ENCODE measurements at regions not wholly inside any gene's neighbourhood (a gene's known extent, or its start where the extent isn't known, plus 50 kb on each side); places are given as distances from the start of the nearest gene placed in this dataset.

DNA sequence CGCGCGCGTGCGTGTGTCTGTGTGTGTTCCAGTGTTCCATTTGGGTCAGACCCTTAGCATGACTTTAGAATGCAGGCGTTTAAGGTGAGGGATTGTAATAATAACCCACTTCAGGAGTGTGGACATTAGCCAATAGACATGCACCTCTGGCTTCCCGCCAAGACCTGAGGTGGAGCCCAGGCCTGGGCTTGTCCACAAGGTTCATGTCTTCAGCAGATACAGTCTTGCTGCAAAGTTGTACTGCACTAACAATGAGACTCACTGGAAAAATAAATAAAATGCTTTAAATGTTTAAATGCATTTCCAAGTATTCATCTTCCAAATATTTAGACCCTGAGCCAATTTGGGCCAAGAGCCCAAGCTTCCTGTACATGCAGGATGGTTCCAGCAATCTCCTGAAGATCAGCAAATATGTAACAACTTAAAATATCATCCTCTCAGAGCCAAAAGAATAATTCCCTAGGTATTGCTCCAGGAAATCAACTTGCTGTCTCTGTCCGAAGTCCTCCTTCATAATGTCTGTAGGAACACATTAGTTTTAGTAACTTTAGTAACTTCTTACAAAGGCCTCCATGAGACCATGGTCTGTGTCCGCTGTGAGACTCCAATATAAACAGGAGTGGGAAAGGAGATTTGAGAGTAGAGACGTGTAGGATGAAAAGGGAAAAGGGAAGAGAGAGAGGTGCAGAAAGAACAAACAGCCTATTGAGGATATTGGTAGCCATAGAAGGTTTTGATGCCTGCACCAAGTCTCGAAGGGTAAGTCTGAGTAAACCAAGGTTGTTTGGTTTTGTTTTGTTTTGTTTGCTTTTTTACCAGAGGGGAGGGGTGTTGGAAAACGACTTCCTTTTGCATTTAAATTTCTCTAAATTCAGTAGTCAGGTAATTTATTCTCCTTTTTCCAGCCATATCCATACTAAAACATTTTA is 98.5 kb upstream of the KLF3 start:
- TF ChIP-seq, protein P1, sequence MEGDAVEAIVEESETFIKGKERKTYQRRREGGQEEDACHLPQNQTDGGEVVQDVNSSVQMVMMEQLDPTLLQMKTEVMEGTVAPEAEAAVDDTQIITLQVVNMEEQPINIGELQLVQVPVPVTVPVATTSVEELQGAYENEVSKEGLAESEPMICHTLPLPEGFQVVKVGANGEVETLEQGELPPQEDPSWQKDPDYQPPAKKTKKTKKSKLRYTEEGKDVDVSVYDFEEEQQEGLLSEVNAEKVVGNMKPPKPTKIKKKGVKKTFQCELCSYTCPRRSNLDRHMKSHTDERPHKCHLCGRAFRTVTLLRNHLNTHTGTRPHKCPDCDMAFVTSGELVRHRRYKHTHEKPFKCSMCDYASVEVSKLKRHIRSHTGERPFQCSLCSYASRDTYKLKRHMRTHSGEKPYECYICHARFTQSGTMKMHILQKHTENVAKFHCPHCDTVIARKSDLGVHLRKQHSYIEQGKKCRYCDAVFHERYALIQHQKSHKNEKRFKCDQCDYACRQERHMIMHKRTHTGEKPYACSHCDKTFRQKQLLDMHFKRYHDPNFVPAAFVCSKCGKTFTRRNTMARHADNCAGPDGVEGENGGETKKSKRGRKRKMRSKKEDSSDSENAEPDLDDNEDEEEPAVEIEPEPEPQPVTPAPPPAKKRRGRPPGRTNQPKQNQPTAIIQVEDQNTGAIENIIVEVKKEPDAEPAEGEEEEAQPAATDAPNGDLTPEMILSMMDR (IDR thresholded peaks at IDR 0.05; ENCODE audit: borderline replicate concordance, extremely low read depth, insufficient read depth) = no peak

DNA sequence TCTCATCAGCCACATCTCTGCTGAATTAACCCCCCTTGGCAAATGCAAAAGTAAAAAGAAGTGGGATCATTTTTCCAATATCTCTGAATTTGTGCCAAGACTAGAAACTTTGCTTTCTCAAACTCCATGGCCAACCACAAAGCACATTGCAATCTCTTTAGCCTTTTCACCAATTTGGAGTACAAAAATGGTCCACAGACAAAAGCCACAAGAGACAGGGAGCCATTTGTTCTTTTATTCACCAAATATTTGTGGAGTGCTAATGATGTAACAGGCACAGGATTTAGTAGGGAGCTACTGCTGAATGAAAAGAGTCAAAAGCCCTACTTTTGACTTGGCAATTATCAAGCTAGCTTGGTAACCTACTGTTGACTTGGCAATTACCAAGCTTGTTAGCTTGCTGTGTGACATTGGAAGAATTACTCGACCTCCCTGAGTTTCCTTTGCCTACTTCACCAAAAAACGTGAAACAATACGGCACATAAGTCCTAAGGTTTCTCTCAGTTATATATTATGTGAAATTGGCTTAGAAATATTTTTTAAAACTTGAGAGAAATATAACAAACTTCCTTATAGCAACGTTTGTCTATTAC is 97.1 kb upstream of the KLF3 start:
- no peaks in the 10 kb centered on the region for H3K27me3 ChIP-seq (ENCODE audit: control insufficient read depth, insufficient read depth, low read length)
- TF ChIP-seq, protein P1 (IDR thresholded peaks at IDR 0.05; ENCODE audit: borderline replicate concordance, extremely low read depth, insufficient read depth) = no peak
- no peak overlapping the region for H3K9ac ChIP-seq (ENCODE audit: low read length in 3 of 3)
- DNase-seq (no peak), FAIRE-seq (no peak)
- no peak overlapping the region for H3K4me3 ChIP-seq (ENCODE audit: low read length in 3 of 3)
- H3K4me1 ChIP-seq (ENCODE audit: control insufficient read depth in 2 of 3, insufficient read depth in 2 of 3, low read depth in 1 of 3, low read length in 3 of 3) = no peaks in the 10 kb centered on the region
- no peak overlapping the region for H3K27ac ChIP-seq (ENCODE audit: low read depth in 2 of 2, low read length in 2 of 2)
- H3K36me3 ChIP-seq (ENCODE audit: control insufficient read depth in 2 of 3, insufficient read depth in 3 of 3, low read length in 3 of 3) = no peaks in the 10 kb centered on the region
- intact Hi-C loops (cut with DNase I) = no loop called here
- no peaks in the 10 kb centered on the region for H3K9me3 ChIP-seq (ENCODE audit: control insufficient read depth in 2 of 3, insufficient read depth in 1 of 3, low read length in 3 of 3)

More for the DNA sequence above, 98.5 kb upstream of the KLF3 start:
- FAIRE-seq (no peak), DNase-seq (no peak)
- Histone ChIP-seq H3K9me3 (ENCODE audit: control insufficient read depth in 2 of 3, insufficient read depth in 1 of 3, low read length in 3 of 3) (no peaks in the 10 kb centered on the region), H3K4me1 (ENCODE audit: control insufficient read depth in 2 of 3, insufficient read depth in 2 of 3, low read depth in 1 of 3, low read length in 3 of 3) (no peaks in the 10 kb centered on the region), H3K4me3 (ENCODE audit: low read length in 3 of 3) (no peak overlapping the region), H3K36me3 (ENCODE audit: control insufficient read depth in 2 of 3, insufficient read depth in 3 of 3, low read length in 3 of 3) (no peaks in the 10 kb centered on the region), H3K27ac (ENCODE audit: low read depth in 2 of 2, low read length in 2 of 2) (peak overlapping the region in 1 of 2 donors; percentile 56), H3K9ac (ENCODE audit: low read length in 3 of 3) (no peak overlapping the region), H3K27me3 (ENCODE audit: control insufficient read depth, insufficient read depth, low read length) (no peaks in the 10 kb centered on the region)
- intact Hi-C loops (cut with DNase I) = no loop called here

DNA sequence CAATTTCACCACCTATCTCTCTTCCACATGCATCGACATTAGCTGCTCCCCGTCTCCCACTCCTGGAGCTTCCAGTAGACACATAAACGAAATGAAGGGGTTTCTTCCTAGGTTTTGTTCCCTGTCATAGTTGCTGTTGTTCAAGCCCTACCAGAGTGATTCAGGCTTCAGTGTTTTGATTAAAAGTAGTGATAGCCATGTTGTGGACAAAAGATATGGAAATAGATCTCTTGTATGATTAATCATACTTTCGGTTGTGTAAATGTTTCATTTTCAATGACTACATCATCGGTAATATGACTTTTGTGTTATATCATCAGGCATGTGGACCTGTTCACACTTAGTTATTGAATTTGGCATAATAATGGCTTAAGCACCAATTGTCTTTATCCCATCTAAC is 96.5 kb upstream of the KLF3 start:
- Histone ChIP-seq H3K4me3 (ENCODE audit: low read length in 3 of 3) (no peak overlapping the region), H3K9me3 (ENCODE audit: control insufficient read depth in 2 of 3, insufficient read depth in 1 of 3, low read length in 3 of 3) (no peaks in the 10 kb centered on the region), H3K4me1 (ENCODE audit: control insufficient read depth in 2 of 3, insufficient read depth in 2 of 3, low read depth in 1 of 3, low read length in 3 of 3) (no peaks in the 10 kb centered on the region), H3K27me3 (ENCODE audit: control insufficient read depth, insufficient read depth, low read length) (no peaks in the 10 kb centered on the region), H3K36me3 (ENCODE audit: control insufficient read depth in 2 of 3, insufficient read depth in 3 of 3, low read length in 3 of 3) (no peaks in the 10 kb centered on the region), H3K27ac (ENCODE audit: low read depth in 2 of 2, low read length in 2 of 2) (no peak overlapping the region), H3K9ac (ENCODE audit: low read length in 3 of 3) (no peak overlapping the region)
- TF ChIP-seq, protein P1 (IDR thresholded peaks at IDR 0.05; ENCODE audit: borderline replicate concordance, extremely low read depth, insufficient read depth) = no peak
- DNase-seq = no peak
- no peak for FAIRE-seq
- intact Hi-C loops (cut with DNase I) = no loop called here

All from kidney (tissue), 13 donors.